Stimulated activated CD8-positive, alpha-beta memory T cell treated with anti-CD3 and anti-CD28 coated beads, Interleukin-7, amount 100 ng/mL, for 1 hour (primary cell): ENCODE measurements at regions not wholly inside any gene's neighbourhood (a gene's known extent, or its start where the extent isn't known, plus 50 kb on each side); places are given as distances from the start of the nearest gene placed in this dataset.

Experiments used
- DNase-seq, 2 donors: peaks; one replicate each; pipeline ENCODE4 v3.0.0-alpha.2; 2020; ENCODE audit warnings: low read depth in 2 of 2

DNA sequence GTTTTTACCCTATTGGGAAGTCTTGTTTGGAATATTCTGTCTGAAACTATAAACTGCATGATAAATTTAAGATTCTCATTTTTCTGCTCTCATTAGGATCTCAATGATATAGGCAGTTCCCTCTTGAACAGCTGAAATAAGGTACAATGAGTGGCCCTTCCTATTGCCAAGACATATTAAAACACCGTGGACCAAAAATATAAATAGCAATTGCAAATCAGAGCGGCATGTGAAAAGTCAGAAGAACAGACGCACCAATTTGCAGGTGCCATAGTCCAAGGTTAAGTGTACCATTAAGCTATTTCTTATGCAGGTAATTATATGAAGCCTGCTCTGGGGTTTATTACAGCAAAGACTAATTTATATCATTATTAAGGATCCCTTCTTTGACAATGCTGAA is 920.8 kb upstream of the CELF2 start:
- no peak for DNase-seq

DNA sequence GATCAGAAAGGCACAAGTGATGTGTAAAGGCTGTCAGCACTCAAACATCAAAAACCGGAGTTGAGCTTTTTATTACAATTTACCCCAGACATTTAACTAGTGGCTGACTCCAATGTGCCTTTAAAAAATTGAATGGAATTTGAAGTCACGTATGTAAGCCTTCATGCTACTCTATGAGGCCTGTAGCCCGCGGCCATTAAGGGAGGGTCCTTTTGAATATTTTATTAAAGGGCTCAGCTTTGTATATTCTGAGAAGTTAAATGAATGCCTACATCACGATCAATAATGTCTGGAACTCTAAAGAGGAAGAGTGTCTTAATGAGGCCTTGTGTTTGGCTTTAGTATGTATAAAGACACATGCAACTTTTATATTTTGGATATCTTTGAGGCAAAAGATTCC is 916.6 kb upstream of the CELF2 start:
- no peak for DNase-seq

DNA sequence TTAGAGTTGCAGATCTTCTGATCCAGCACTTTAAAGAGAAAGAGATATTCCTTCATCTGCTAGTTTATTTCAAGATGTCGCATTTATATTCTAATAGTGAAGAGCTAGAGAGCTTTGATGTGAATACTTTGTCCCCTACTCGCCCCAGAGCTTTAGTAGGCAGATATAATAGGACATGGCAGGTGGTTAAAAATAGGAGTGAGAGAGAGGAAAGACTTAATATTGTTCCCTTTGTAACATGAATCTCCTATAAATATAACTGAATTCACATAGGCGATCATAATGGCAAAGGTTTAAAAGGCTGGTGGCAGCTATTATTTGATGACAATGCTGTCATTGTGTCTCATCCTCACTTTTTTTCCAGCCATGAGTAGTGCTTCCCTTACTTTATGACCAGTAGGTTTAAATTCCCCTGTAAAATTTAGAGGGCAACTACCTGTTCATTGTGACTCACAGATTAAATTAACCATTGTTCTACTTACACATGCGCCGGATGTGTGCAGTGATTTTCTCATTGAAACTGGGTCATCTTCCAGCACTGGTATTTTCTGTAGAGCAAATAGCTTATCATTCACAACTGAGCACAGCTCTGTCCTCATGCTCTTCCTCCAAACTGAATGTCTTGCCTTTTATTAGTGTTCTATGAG is 906.7 kb upstream of the CELF2 start:
- no peak for DNase-seq

DNA sequence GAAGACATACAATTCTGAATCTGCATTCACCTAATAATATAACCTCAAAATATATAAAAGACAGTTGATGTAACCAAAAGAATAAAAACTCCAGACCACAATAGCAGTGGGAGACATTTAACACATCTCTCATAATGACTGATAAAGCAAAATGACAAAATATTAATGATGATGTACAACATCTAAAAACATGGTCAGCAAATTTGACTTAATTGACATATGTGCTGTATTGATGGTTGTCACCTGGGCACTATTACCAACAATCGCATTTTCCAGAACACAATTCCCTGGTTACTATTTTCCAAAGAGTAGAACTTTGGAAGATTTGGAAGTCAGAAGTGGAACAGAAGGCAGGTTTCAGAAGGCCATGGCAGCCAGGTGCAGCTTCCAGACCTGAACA is 899.5 kb upstream of the CELF2 start:
- DNase-seq: no peak

DNA sequence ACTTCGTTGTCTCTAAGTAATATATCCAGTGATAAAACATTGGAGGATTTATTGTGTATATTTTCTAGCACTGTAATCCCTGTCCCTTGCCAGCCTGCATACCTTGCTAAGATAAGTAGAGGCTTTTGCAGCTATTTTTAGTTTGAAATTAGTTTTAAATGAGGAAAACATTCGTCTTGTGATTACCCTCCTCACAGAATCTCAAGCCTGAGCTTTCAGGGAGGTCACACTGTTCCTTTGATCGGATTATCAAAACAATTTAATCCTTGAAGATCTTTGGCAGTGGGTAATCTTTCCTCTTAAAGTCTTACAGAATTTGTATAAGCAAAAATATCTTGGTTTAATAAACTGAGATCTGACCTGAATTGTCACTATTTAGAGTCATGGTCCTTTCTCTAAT is 897.0 kb upstream of the CELF2 start:
- no peak for DNase-seq

DNA sequence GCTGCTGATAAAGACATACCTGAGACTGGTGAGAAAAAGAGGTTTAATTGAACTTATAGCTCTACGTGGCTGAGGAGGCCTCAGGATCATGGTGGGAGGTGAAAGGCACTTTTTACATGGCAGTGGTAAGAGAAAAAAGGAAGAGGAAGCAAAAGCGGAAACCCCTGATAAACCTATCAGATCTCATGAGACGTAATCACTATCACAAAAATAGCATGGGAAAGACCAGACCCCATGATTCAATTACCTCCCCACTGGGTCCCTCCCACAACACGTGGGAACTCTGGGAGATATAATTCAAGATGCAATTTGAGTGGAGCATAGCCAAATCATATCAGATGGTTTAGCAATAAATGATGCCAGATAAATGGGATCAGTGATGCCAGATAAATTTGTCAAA is 892.0 kb upstream of the CELF2 start:
- no peak for DNase-seq

DNA sequence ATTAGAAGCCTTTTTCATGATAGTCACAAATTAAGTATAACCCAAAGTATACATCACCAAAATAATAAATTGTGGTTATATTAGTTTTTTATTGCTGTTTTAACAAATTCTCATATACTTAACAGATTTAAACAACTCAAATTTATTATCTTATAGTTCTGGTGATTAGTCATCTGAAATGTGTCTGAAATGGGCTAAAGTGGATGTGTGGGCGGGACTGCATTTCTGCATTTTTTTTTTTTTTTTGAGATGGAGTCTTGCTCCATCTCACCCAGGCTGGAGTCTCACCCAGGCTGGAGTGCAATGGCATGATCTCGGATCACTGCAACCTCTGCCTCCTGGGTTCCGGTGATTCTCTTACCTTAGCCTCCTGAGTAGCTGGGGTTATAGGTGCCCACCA is 891.5 kb upstream of the CELF2 start:
- DNase-seq: no peak

DNA sequence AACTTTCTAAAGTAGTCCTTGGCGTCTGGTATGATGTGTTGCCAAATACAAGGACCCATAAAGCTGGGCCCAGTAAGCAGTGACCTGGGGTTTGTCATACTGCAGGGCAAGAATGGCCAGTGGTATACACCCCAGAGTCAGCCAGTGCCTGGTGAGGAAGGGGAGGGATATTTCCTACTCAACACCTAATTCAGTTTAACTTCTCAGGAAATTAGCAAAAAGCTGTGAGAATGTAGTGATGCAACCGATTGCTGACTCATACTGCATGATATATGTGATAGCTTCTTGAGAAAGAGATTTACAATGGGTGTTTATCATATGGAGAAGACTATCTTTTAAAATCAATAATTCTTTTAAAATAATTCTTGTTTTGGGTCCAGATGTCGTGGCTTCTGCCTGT is 889.3 kb upstream of the CELF2 start:
- no peak for DNase-seq

DNA sequence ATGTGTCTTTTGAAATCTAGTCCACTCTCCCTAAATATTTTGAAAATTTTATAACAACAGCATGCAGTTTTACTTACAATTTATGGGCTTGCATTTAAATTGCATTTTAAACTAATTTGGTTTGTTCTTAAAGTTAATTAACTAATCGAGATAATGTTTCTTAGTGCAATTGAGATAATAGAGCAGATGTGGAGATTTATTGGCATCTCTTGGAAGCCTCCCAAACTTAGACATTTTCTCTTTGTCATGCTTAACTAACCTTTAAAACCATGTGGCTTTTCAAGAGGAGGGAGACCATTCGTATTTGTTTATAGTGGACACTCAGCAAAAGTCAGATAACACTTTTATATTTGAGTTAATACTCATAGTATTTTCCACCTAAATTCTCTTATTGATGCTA is 887.0 kb upstream of the CELF2 start:
- no peak for DNase-seq

DNA sequence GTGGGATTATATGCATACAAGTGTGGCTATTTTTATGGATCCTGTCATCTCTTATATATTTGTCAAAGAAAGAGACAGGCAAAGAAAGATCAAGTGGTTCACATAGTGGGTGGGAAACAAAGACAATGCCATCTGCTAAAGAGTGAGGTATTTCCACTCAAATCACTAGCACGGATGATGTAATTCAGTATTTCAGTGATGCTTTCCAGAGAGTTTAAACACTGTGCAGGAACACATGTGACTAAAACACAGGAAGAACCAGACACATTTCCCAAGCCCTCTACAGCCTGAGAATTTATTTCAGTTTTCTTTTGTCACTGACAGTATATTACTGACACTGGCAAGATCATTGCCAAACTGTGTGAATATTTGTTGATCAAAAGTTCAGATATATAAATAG is 885.7 kb upstream of the CELF2 start:
- DNase-seq: no peak

DNA sequence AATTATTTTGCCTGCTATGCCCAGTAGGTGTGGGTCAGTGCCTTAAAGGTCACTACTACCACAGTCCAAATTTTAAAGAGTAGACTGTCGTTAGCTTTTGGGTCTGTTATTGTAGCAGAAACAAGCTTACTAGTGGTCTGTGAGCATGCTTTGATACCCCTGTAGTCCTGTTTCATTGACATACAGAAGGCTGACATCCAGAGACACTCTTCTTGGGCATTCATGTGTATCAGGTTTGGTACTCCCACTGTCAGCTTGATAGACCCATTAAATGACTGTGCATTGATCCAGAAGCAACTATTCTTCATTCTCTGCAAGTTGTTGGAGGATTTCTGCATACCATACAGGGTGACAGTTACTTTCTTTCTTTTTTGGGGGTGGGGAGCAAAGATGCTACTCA is 884.4 kb upstream of the CELF2 start:
- no peak for DNase-seq

DNA sequence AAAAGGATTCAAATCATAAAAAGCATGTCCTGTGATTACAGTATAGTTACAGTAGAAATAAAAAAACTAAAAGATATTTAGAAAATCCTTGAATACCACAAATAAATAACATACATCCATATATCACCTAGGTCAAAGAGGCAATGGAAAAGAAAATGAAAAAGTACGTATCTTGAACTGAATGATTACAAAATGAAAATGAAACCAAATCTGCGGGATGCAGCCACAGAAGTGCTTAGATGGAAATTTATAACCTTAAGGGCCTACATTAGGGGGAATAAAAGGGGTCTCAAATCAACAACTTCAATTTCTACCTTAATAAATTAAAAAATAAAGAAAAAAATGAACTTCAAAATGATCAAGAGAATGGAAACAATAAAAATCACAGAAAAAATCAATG is 879.0 kb upstream of the CELF2 start:
- no peak for DNase-seq

DNA sequence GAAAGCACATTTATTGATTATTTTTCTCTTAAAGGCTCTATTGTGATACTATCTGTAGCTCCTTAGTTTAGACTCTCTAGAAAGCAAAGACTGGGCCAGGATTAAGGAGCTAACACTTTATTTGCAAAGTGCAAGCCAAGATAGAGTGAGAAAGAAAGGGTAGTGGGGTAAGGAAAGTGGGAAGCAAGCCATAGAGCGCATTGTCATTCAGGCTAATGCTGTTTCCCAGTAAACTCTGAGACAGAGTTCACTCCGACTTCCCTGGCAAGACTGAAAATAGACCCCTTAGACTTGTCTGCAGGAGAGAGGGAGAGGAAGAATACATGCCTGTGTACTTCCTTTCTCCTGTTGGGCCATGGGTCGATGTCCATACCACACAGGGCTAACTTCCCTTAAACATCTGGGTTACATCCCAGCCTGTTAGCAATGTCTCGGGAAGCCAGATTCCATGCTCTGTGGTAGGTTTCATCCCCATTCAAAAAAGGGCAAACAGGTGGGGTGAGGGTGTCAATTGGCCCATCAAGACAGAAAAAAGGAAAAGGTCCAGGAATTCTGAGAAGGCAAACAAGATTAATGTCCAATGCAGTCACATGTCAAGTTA is 875.8 kb upstream of the CELF2 start:
- no peak for DNase-seq

DNA sequence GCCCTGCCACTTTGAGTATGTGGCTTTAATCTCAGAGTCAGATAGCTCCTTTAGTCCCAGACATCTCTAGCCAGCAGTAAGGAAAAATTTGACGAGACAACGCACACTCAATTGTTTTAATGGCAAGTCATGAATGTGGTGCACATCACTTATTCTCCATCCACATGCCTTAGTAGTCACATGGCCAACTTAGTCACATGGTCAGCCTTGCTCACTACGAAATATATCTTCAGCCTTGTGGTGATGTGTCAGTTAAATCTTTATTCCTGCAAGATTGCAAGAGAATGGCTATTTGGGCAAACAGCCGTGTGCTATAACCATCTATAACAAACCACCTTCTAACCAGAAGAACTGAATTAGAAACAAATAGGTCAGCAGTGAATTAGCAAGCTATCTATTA is 871.1 kb upstream of the CELF2 start:
- no peak for DNase-seq

DNA sequence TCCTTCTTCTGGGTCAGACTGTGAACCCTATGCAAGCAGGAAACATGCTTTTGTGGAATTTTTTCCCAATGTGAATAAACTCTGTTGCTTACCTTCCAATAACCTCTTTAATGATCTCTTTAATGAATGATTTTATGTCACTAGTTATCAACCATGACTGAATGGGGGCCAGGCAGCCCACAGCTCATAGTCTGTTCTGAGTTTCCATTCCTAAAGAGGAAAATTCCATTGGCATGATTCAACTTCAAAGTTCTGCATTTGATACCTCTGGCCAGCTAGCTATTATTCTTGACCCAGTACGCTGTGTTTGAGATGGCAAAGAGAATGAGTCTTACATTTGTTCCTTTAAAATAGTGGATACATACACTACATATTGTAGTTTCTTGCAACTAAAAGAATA is 867.8 kb upstream of the CELF2 start:
- DNase-seq: no peak

DNA sequence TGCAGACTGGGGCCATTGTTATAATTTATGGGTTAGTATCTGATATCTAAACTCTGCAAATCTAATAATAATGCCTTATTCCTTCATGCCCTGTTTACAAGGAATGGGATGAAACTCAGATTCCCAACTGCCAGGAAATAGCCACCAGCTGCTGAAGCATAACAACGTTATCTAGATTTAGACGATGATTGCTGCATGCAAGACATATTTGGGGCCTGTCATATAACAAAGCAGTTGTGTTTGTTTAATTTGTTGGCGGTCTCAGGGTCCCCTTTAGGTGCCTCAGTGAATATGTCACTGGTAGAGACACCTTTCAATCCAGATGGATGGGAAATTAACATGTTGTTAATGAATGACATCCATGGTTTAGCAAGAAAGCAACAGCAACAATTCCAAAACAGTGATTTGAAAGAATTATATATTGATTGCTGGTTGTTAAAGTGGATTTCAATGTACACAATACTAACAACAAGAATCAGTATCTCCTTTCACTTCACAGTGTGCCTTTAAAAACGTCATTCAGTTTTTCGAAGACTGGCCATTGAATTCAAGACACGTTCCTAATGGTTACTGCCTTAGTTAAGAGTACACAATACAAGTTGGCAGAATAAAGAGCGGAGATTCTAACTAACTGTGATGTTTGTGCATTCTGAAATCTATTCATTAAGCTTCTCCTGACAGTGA is 860.6 kb upstream of the CELF2 start:
- no peak for DNase-seq

DNA sequence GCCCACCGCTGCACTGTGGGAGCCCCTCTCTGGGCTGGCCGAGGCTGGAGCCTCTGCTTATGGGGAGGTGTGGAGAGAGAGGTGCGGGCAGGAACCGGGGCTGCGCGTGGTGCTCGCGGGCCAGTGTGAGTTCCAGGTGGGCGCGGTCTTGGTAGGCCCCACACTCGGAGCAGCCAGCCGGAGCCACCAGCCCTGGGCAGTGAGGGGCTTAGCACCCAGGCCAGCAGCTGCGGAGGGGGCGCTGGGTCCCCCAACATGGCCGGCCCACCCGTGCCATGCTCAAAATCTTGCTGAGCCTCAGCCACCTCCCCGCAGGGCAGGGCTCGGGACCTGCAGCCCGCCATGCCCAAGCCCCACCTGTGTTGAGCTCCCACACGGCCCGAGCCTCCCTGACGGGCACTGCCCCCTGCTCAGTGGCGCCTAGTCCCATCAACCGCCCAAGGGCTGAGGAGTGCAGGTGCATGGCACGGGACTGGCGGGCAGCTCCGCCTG is 856.8 kb upstream of the CELF2 start:
- no peak for DNase-seq

DNA sequence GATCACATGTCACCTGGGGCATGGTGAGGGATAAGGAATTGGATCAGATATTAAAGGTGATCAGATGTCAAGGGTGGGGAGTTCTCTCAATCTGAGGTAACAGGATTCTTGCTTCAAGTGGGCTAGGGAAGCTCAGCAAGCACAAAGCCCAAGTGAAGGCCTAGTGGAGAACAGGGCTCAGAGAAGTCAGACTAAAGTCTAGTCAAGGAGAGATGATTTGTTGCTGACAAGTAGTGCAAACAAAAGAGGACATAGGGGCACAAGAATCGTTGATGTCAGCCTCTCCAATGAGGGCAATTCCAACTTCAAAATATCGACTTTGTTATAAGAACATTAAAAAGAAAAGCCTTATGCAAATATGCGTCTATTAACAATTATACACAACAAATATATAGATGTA is 852.8 kb upstream of the CELF2 start:
- DNase-seq: no peak

DNA sequence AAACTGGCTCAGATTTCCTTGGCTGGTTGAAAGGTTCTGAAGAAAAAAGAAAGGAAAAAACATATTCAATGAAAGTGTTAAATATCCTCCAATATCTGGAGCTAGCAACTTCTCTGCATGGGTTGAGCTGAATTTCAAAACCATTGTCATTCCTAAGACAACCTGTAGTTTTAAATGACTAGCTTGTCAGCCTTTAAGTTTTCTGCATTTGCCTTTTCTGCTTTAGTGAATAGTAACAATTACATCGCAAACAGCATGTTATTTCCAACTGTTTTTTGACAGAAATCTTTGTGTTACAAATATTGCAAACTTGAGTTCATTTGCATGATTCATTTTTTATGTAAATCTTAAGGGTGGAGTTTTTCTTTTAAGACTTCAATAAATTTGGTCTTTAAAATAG is 852.3 kb upstream of the CELF2 start:
- no peak for DNase-seq

DNA sequence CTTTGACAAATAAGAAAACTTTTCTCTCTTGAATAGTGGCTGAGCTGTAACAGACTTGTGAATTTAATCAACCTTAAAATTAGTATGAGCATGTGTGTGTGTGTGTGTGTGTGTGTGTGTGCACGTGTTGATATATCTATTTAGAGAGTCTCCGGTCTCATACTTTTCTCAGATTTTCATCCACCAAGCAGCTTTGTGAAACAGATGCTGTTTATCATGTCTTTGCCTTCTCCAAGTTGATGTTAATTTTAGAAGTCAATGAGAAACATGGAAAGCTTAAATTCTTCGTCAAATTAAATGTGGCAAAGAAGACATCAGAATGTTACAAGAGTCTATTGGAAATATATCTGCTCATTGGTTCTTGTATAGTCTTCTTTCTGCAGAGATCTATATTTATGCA is 839.2 kb upstream of the CELF2 start:
- no peak for DNase-seq

DNA sequence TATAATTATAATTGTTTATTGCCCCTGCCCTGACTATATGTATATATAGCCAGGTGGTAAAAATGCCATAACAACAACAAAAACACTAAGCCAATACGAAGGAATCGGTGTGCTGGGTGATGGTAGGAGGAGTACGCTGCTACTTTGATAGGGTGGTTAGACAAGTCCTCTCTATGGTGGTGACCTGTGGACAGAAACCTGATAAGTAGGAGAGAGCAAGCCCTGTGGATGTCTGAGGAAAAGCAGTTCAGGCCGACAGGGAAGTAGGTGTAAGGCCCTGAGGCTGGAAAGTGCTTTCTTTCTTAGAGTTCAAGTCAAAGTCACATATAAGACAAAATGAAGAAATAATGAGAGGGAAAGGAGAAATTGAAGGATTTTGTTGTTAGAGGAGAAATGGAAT is 823.8 kb upstream of the CELF2 start:
- DNase-seq: no peak

DNA sequence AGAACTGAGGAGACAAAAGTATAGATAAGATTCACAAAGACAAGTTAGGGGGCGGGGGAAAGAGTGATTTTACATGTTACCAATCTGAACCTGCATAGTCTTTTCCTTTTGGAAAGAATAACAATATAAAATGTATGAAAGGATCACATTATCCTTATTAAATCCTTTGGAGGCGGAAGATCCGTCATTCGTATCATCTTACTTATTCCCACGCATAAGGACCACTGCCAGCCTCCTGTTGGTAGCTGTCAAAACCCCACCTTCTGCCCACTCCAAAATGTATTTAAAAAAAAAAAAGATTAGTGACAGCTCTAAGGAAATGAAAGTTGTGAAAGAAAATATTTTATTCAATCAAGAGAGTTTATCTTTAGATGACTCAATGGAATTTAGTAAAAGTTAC is 821.0 kb upstream of the CELF2 start:
- no peak for DNase-seq

DNA sequence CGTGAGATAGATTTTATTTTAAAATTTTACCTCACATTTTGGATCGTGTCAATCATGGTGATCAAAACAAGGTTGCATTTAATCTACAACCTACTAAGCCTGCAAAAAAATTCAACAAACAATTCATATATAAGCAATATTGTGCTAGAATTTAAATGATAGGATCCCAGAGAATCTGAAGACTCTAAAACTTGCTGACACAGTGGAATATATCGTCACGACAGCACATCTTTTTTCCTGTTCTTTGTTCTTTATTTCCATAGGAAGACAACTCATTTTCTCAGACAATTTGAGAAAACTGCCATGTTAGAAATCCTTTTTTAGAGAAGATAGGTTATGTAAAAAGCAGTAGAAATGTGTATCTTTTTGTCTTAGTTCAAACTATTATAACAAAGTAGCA is 820.2 kb upstream of the CELF2 start:
- no peak for DNase-seq

DNA sequence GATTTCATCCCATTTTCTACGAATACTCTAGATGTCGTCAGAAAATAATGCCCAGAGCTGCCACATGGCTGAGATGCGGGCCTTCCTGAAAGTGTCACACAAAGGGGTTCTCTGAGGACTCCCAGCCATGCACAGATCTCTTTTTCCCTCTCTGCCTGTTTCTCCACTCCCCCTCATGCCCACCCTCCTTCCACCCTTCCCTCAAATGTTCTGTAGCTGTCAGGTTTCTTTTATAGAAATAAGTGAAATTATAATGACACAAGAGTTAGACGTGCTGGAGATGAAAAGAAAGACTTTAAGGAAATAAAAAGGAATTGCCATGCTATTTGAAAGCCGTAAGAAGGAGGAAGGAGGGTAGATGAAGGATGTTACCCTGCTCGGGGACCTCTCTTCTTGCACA is 819.3 kb upstream of the CELF2 start:
- DNase-seq: no peak
